GM11168 (cell line): ENCODE measurements at regions not wholly inside any gene's neighbourhood (a gene's known extent, or its start where the extent isn't known, plus 50 kb on each side); places are given as distances from the start of the nearest gene placed in this dataset.

Experiments
- in situ Hi-C: fragments of 300-500 bp; cut with MboI; formaldehyde crosslinking; loops from one replicate; pipeline ENCODE4 v1.12.0; 2022; ENCODE audit warnings: low sequenced_read_pairs; ENCODE audit not compliant: unreplicated experiment

DNA sequence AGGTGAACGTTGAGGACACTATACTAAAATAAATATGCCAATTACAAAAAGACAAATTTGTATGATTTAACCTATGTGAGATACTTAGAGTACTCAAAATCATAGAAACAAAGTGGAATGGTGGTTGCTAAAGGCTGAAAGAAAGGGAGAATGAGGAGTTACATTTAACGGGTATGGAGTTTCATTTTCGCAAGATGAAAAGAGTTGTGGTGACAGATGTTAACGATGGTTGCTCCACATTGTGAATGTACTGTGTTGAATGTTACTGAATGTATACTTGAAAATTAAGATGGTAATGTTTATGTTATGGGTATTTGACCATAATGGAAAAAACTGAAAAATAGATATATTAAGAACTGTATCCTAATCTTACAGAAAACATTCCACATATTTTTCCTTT lies 51.3 kb upstream of the MOCS2 start:
- in situ Hi-C loops, result loop anchor here (25.0 kb wide), 1 partner anchor 1076 kb away; no protein-coding TSS in a partner anchor

DNA sequence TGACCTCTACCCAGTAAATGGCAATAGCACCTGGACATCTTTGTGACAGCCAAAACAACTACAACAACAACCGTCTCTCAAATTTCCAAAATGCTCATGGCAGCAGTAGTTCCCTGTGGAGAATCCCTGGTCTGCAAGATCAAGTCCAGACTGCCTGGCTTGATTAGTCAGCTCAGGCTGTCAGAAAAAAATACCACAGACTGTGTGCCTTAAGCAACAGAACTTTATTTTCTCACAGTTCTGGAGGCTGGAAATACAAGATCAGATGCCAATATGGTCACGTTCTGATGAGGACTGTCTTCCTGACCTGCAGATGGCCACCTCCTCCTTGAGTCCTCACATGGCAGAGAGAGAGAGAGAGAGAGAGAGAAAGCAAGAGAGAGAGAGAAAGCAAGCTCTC lies 52.3 kb upstream of the MOCS2 start:
- in situ Hi-C loops, result loop anchor here (25.0 kb wide), 1 partner anchor 1075 kb away; no protein-coding TSS in a partner anchor

DNA sequence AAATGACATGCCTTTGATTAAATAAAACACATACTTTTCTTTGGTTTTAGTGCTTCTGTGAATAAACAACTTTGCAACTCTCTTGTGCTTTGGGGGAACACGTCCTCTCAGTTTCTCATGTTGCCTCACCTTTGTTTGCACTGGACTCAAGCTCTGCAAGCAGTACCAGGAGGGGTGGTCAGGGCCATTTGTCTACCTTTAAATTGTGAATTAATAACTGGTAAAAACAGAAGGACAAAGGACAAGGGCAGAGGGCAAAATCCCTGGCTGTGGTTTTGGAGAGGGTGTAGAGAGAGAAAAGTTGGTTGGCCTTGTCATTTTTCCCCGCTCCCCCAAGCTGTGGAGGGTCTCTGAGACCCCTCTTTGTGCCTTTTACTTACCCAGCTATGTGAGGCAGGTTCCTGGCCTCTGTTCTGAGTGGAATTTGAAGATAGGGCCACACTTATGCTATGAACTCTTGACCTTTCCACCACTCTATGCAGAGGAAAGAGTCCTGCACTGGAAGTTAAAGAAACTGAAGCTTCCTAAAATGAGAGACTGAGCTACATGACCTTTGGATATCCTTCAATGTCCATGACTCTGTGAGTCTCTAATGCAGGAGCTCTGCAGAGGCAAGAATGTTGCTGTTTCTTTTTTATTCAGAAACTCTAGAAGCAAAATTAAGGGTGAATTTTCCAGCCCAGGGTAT lies 55.1 kb upstream of the MOCS2 start:
- in situ Hi-C loops, result loop anchor here (25.0 kb wide), 1 partner anchor 1073 kb away; no protein-coding TSS in a partner anchor

DNA sequence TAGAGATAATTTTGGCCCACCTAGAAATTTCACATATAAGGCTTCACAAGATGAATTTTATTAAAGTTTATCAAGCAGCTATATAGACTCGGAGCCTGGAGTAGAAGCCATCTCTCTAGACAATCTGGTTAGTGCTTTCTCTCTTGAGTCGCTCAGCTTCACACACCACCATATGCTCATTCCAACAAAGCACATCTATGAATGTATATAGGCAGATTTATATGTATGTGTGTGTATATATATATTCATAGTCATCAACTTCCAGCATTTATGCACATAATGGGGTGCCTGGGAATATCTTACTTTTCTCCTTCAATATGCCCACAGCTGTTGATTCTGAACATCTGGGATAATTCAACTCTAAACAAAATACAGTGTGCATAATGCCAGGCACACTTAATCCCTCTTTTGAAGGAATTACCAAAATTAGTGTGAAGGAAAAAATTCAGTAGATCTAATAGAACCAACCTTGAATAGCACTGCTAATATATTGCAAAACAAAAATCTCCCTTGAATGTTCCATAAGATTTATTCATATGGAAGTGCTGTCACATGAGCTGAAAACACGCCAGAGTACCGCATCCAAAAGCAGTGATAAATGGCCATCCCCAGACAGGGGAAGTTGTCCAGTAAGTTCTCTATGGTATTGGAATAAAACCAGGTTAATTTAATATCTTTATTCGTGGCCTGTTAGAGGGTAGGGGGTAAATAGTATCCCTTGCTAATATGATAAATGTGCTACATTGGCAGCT lies 56.0 kb upstream of the MOCS2 start:
- in situ Hi-C loops, result loop anchor here (25.0 kb wide), 1 partner anchor 1072 kb away; no protein-coding TSS in a partner anchor

DNA sequence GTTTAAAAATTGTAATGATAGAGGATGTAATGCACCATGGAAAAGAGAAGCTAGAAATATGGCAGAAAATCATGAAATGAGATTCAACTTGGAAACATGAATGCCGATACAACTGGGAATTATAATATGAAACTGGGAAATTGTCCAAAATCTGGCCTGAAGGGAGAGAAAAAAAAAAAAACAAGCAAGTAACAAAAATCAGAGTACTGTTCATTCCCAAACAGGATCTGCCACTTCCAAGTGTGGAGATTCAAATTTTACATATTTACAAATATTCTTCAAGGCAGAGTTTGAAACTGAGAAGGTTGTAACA lies 56.6 kb upstream of the MOCS2 start:
- in situ Hi-C loops, result loop anchor here (25.0 kb wide), 1 partner anchor 1071 kb away; no protein-coding TSS in a partner anchor

DNA sequence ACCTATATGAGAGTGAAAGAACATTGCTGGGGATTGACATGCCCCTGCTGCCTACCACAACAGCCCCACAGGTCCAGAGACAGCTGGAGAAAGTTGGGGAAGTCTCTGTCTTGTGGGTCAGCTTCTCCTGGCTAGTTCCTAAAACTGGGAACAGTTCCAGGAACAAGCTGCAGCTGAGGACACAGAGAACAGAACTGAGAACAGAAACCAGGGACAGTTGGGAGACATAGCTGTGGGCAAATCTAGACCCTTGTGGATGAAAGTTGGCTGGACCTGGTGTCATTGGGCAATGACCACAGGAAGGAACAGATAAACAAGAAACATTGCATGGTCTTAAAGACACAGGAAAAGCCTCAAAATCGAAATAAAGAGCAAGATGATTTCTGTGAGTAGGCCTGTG lies 58.3 kb upstream of the MOCS2 start:
- in situ Hi-C loops, result loop anchor here (25.0 kb wide), 1 partner anchor 1069 kb away; no protein-coding TSS in a partner anchor

DNA sequence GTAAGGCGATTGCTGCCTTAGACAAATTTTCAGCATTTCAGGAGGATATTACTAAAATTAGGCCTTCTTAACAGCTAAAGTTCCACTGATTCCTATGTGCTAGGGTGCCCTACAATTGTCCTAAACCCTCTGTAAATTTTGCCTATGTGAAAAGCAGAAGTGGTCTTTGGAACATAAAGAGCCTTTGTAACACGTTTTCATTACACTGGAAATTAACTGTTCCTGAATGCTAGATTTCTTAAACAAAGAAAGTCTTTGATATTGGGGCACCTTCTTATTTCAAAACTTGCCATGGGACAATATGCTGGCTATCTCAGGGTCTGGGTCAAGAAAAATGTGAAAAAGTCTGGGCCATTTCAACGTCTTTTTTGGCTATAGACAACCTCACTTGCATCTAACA lies 60.4 kb upstream of the MOCS2 start:
- in situ Hi-C loops, result loop anchor here (25.0 kb wide), 1 partner anchor 1067 kb away; no protein-coding TSS in a partner anchor

DNA sequence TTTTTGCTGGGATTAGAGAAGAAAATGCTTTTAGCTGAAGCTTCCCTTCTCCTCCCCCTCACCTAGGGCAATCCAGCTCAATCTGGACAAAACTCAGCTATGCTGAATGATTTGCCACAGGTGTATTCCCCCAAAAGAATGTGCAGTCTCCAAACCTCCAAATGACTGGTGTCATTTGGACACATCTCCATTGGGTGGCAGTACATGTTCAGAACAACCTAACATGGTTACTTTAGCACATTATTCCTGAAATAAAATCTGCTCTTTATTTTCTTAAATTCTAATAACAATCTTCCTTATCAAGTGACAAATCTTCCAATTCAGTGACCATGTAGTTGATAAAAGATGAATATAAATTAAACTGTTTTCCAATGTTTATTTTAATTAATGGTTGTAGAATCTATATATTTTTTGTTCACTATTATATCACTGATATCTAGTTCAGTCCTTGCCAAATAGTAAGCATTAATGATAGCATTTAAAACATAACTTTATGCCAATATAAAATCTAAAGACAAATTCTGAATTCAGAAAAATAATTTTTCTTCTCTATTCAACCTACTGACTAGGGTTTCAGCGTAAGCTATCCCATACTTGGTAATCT lies 61.3 kb upstream of the MOCS2 start:
- in situ Hi-C loops, result loop anchor here (25.0 kb wide), 1 partner anchor 1066 kb away; no protein-coding TSS in a partner anchor

DNA sequence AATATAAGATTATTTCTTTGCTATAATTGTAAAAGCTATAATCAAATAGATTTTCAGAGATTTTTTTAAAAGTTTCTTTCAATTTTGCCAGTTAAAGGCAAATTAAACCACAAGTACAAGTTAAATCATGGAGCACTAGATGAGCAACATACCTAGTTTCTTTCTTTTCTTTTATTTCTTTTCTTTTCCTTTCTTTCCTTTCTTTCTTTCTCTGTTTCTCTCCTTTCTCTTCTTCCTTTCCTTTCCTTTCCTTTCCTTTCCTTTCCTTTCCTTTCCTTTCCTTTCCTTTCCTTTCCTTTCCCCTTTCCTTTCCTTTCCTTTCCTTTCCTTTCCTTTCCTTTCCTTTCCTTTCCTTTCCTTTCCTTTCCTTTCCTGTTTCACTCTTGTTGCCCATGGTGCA lies 62.5 kb upstream of the MOCS2 start:
- in situ Hi-C loops, result loop anchor here (25.0 kb wide), 1 partner anchor 1065 kb away; no protein-coding TSS in a partner anchor

DNA sequence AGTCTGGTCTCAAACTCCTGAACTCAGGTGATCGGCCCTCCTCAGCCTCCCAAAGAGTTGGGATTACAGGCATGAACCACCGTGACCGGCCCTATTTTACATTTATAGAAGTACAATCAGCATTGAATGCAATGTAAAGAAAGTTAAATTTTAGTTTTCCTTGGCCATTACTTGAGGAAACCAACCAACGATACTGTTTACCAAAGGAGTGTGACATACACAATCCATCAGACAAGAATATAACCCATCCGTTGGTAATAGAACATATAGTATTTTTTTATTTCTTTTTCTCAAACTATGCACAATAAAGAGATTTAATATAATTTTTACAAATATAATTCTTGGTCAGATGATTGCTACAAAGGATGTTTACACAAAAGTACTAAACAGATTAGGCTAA lies 63.1 kb upstream of the MOCS2 start:
- in situ Hi-C loops, result loop anchor here (25.0 kb wide), 1 partner anchor 1065 kb away; no protein-coding TSS in a partner anchor

DNA sequence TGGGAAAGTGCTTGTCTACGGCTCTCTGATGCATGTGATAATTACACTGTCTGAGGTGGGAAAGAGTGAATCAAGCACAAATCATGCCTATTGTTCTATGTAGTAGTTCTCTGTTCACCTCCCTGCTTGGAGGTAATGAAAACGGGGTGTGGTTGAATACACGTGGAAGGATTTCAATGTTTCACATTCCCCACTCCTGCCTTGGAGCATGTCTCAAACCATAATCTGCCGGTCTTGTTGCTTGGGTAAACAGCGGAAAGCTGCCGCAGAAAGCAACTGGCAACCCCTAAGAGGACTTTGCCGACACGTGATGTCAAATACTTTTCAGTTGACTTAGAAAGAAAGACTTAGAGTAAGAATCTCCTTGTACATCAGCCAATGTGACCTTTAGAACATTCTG lies 63.5 kb upstream of the MOCS2 start:
- in situ Hi-C loops, result loop anchor here (25.0 kb wide), 1 partner anchor 1064 kb away; no protein-coding TSS in a partner anchor

DNA sequence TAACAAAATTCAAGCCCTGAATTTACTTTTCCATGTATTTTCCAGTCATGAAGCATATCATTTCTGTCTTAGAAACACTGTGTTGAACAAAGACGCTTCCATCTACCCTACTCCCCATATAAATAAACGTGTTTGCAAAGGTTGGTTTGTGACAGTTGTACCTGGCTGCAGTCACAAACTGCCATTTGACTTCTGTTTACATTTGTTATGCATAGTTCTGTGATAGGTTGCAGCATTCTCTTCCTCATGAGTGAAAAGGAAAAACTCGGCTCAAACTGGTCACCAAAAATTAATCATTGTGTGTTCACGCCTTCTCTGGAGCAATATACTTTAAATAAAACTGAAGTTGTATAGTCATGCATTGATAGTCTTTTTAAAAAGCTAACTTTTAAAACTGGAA lies 69.3 kb upstream of the MOCS2 start:
- in situ Hi-C loops, result no loop called here

DNA sequence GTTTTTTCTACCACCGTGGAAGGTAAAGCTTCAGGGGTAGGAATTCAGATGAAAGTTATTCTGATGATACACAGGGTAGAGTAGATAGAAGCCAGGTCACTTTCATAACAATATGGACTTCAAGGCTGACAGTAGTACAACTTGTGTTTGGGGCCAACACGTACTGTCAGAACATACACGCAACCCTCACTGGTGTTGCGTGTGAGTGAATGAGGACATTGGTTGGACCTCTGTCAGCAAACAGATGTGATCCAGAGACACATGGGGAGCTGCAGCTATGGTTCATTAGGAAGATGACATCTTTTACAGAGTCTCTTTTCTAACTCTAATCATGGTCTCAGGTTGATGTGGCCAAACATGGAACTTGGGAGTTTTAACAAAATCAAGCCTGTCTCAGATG lies 70.1 kb upstream of the MOCS2 start:
- in situ Hi-C loops, result no loop called here

DNA sequence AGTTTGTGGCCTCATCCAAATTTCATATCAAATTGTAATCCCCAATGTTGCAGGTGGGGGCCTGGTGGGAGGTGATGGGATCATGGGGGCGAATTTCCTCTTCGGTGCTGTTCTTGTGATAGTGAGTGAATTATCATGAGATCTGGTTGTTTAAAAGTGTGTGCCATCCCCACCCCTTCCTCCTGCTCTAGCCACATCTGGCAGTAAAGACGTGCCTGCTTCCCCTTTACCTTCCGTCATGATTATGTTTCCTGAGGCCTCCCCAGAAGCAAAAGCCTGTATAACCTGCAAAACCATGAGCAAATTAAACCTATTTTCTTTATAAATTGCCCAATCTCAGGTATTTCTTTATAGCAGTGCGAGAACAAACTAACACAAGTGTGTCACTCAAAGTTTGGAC lies 71.0 kb upstream of the MOCS2 start:
- in situ Hi-C loops, result no loop called here

DNA sequence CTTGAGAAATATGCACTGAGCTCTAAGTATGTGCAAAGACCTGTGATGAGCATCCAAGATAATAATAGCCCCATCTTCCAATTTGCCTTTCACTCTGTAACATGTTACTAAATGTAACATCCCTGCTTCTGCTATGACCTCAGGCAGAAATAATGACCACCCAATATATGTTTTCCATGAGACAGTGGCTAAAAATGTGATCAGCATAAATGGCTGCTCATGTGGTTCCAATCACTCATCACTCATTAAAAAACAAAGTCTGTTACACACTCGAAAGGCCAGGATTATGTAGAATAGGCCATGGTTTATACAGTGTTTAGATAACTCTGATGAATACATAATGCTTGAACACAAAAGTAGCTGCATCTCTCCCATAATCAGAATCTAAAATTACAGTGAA lies 71.4 kb upstream of the MOCS2 start:
- in situ Hi-C loops, result no loop called here

DNA sequence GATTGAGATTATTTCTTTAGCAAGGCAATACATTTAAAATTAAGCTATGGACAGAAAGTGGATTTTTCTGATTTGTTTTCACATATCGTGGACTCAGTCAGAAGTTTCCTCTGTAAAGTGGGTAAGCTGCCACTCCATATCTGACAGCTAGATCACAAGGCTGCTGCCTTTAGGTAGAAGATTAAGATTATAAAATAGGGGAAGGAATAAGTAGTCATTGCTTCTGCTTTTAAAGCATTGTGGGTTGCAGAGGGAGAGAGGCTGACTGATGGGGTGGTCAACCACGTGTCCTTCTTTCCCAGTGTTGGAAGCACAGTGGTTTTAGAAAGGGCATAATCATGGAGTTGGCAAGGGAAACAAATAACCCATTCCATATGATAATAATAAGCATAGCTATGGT lies 74.3 kb upstream of the MOCS2 start:
- in situ Hi-C loops, result no loop called here

DNA sequence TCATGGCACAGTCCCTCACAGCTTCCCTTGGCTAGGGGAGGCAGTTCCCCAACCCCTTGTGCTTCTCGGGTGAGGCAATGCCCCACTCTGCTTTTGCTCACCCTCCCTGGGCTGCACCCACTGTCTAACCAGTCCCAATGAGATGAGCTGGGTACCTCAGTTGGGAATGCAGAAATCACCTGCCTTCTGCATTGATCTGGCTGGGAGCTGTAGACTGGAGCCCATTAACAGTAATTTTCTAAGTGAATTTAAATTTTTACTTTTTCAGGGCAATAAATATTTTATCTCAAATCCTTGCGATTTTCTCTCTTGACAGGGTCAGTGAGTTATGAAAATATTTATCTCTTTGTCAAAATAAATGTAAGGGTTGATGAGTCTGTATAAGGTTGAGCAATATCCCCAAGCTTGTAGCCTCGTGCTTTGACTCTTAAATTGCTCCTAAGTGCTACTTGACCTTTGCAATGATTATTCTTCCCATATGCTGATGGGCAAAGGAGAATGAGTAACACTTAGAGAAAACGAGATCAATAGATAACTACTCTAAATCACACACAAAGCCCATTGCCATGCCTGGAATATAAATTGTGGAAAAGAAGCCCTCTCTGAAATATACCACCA lies 82.1 kb upstream of the MOCS2 start:
- in situ Hi-C loops, result no loop called here

DNA sequence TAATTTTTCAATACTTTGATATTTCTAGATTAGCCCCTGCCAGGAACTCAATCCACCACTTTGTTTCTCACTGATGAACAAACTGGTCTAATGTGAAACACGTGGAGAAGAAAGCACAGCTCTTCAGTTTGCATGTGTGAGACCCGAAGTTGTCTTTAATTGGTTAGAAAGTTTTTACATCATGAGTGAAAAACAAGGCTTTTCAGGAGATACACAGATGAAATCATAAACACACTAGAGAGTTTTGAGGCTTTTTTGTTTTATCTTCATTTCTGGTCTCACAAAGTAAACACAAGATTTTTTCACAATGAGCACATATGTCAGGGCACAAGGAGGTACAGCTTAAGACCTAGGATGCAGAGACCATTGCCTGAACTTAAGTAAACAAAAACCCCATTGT lies 84.5 kb upstream of the MOCS2 start:
- in situ Hi-C loops, result no loop called here

DNA sequence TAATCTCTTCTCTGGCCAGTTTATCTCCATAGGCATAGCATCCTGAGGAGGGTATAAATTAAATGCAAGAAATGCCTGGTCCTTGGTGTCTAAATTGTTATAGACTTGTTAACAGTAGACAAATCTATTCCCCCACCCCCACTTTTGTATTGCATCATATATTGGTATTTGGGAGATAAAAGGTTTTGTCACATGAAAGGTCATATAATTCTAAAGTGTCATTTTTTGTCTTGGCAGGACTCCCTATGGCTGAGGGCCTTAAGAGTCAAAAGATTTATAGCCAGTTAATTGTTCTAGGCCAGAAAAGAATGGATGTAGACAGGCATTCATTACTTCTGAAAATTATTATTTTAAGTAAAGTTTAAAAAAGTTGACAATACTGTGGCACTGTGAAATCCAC lies 90.3 kb upstream of the MOCS2 start:
- in situ Hi-C loops, result no loop called here

DNA sequence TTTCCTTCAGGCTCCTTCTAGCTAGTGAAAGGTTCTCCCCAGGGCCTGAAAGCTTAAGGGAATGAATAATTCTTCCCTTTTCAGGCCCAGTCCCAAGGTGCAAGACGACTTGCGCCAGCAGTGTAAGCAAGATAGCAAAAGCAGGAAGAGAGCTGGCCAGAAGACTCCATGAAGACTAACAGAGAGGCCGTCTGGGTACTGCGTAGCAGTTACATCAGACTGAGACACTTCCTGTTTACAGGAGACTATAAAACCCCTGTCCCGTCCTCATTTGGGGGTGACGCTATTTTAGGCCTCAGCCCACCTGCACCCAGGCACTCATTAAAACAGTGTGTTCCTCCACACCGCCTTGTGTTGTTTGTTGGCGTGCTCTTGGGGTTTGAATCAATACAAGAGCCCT lies 90.7 kb upstream of the MOCS2 start:
- in situ Hi-C loops, result no loop called here

DNA sequence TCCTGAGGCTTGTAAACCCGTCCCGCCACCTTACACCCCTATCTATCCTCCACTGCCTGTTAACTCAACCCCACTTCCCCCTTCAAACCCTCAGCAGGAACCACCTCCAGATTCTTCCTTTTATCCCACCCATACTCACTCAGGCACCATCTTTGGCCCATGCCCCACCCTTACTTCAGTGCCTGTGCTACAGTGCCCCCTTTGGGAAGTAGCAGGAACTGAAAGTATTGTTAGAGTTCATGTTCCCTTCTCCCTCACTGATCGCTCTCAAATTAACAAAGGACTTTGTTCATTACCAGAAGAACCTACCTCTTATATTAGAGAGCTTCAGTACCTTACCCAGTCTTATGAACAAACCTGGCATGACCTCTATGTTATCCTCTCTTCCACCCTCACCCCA lies 92.2 kb upstream of the MOCS2 start:
- in situ Hi-C loops, result no loop called here
